NCI-H1436 (cell line): ENCODE measurements at regions not wholly inside any gene's neighbourhood (a gene's known extent, or its start where the extent isn't known, plus 50 kb on each side); places are given as distances from the start of the nearest gene placed in this dataset.

Experiments
- DNase-seq: peaks from one replicate; lab custom pipeline; 2025; lab: John Stamatoyannopoulos, UW

DNA sequence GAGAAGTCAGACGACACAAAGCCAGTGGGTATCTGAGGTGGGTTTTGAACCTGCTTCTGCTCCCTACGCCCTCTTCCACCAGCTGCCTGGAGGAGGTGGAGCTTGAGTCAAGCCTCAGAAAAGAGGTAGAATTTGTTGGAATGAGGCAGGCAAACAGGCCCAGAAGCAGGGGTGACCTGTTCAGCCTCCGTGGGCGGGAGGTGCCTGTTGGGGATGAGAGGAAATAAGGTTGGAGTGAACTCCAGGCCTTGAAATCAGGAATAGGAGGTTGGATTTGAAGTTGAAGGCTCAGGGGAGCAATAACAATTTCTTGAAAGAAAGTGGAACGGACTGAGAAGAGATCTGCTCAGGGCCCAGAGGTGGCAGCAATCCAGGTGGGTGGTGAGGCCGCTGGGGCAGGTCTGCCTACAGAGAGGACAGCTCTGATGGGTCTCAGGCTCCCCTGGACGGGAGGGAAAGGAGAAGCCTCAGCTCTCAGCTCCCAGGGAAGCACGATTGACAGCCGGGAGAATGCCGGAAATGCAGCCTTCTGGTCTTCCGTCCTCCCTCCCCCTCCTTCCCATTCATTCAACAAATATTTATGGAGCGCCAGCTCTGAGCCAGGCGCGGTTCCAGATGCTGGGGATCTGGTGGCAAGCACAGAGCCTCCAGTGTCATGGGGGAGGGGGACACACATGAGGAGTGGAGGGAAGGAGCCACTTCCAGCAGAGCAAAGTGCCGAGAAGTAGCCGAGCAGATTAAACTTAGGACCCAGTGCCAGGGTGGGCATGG lies 61.9 kb upstream of the CIBAR2 start:
- no peak for DNase-seq

DNA sequence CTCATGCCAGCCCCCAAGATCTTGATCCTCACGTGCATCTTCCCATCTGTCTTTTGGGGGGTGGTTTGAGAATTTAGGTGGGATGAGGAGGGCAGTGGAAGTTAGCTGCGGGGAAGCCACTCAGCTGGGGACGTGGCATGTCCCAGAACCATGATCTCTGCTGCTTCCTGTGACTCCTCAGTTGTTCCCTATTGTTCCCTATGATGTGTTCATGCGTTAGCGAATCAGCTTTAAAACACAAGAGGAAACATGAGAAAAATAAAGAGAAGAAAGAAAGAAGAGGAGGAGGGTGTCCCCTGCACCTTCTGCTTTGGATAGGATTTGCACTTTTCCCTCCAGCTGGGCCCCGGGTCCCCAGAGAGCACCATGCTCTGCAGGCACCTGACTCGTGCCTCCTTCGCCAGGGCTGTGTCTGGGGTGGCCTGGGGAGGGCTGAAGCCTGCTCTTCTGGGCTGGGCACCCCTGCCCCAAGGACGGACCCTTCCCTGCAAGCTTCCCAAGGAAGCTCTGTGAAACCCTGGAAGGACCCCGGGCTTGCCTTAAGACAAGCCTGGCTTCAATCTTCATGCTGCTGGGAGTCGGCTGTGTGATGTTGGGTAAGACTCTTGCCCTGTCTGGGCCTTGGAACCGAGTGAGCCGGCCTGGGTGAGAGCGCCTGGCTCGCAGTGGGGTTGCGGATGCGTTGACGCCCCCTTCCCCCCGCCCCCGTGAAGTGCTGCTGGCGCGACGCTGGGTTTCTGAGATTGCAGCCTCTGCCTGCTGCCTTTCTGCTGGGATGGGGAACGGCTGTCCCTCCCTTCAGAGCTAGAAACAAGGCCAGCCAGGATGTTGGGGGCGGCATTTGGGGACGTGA lies 62.8 kb upstream of the CIBAR2 start:
- no peak for DNase-seq

DNA sequence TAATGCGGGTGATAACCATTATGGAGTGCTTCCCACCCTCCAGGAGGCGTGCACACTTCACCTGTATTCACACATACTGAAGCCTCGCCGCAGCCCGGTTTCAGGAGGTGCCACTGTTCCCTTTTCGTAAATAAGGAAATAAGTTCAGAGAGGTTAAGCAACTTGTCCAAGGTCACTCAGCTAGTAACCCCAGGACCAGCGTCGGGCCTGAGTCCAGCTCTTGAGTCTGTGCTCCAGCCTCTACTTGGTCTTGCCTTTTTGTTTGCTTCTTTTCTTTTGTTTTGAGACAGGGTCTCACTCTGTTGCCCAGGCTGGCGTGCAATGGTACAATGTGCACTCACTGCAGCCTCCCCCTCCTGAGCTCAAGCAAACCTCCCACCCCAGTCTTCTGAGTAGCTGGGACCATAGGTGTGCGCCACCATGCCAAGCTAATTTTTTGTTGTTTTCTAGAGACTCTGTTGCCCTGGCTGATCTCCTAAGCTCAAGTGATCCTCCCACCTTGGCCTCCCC lies 63.5 kb upstream of the CIBAR2 start:
- no peak for DNase-seq

DNA sequence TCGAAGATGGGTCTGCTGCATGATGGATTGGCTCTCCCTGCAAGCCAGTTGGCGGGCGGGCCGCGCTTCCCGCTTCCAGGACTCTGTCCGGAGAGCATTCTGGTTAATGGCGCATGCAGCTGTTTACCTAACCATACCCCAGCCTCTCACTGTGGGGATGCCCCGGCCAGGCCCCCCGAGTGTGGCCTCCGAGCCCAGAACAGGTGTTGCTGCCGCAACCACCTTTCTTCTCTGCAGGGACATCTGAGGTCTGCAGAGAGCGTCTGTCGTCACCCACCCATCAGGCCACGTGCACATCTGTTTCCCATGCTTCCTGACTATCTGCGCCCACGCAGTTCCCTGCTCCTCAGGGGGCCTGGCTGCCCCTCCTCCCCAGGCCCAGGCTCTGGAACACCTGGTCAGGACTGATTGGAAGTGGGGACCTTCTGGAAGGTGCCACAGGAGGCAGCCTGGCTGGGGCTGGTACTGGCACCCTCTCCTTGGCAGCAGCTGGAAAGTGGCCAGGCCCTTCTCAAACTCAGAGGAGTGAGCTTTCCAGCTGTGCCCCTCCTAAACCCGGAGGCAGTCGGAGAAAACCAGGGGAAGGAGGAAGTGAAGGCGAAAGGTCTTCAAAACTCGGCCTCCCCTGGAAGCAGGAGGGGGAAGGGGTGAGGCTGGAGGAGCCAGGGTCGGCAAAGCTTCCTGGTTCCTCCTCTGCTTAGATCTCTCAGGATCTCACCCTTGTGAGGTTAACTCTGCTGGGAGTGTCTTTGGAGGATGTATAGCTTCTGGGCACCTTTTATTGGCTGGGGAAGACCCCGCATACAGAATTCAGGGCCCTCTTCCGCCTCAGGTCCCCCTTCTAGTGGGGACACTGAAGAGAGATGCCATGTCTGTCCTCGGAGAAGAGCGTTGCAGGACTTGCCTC lies 64.5 kb upstream of the CIBAR2 start:
- DNase-seq: no peak

DNA sequence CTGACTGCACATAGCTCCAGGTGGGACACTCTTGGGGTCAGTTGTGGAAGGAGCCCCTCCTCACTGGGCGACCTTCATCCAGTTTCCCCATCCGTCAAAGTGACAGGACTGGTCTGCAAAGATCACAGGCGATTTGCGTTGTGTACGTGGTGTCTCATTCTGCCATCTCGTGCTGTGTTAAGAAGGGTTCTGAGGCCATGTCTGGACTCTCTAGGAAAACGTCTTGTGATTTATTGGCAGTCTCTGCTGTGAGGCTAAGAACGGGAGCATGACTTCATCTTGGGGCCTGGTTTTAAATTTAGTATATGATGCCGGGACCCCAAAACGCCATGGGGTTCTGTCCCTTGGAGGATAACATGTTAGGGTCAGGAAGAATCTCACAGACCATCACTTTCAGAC lies 65.2 kb upstream of the CIBAR2 start:
- no peak for DNase-seq

DNA sequence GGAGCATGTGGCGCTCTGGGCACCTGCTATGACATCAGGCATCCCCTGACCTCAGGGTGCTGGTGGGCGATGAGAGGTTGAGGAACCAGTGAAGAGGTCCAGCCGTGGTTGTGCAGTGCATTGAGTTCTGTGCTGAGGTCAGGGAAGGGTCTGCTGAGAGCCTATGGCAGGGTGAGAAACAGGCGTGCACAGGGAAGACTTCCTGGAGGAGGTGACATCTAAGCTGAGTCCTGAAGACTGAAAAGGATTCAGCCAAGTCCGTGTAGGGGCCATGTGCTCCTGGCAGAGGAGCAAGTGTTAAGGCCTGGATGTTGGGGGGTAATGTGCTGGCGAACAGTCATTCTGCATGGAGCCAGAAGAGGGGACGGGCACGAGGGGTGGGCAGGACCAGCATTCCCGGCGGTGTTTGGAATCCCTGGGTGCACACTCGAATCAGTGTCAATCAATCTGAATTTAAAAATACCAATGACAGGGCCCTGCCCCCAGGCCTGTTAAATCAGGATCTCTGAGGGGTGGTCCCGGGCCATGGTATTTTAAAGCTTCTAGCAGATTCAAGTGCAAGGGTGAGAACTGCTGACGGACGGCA lies 65.8 kb upstream of the CIBAR2 start:
- DNase-seq: no peak

DNA sequence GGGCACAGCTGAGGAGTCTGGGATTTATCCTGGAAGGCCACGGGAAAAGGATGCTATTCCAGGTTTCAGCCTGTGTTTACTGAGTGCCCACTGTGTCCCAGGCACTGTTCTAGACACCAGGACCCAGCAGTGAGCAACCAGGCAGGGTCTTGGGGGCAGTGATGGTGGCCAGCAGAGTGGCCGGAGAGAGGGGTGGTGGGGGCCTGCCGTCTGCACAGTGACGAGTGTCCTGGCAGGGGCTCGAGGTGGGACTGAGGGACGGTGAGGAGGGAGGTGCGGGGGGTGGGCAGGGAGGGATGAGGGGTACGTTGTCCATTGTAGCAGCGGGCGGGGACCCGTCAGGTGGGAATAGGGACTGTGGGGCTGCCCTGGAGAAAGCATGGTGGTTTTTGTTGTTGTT lies 66.3 kb upstream of the CIBAR2 start:
- DNase-seq: no peak

DNA sequence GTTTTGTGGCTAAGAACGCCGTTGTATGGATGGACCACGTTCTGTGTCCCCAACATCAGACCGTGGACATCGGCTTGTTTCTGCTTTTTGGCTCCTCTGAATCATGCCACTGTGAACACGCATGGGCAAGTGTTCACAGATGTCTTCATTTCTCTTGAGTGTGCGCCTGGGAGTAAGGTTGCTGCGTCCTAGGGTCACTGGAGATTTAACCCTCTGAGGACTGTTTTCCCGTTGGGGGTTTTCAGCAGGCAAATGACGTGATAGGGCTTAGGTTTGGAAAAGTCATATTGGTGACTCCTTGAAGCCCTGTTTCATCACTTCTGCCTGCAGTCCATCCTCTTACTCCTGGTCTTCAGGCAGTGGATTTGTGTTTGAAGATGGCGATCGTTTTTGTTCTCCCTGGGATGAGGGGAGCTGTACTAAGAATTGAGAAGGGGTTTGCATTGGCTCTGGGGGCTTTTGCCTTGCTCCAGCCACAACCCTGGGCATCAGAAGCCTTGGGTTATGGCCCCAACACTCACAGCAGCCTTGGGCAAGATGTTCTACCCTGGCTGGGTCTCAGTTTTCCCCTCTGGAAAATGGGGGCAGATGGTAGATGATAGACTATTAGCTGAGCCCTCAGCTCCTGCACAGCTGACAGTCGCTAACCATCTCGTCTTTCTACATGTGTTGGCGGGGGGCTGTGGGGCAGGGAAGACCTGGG lies 67.2 kb upstream of the CIBAR2 start:
- DNase-seq: no peak

DNA sequence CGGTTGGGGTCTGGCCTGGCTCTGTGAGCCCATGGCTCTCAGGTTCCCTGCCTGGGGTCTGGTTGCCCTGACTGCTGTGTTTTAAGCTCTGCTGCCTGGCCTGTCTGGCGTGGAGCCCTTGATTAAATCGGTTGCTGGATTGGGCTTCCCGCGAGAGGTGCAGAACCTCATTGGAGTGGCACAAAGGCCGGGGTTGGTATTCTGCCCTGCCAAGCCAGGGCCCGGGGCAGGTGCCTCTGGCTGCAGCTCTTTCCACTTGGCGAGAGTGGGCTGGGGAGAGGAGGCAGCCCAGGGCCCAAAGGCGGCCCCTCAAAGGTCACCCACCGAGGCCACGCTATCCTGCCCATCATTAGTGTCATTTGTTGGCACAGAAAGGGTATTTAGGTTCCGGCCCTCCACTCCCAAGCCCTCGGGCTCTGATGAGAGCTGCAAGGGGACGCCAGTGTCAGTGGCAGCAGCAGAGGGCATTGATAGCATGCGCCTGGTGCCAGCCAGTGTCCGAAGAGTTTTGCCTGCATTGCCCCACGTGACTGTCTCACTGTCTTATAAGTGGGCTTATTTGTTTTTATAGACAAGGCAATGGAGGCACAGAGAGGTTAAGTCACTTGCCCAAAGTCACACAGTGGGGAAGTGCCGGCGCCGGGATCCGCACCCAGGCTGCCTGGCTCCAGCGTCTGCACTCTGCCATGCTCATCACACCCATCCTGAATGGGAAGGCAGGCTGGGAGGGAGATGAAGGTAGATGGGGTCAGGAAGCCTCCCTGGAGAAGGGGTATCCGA lies 68.0 kb upstream of the CIBAR2 start:
- DNase-seq: no peak

DNA sequence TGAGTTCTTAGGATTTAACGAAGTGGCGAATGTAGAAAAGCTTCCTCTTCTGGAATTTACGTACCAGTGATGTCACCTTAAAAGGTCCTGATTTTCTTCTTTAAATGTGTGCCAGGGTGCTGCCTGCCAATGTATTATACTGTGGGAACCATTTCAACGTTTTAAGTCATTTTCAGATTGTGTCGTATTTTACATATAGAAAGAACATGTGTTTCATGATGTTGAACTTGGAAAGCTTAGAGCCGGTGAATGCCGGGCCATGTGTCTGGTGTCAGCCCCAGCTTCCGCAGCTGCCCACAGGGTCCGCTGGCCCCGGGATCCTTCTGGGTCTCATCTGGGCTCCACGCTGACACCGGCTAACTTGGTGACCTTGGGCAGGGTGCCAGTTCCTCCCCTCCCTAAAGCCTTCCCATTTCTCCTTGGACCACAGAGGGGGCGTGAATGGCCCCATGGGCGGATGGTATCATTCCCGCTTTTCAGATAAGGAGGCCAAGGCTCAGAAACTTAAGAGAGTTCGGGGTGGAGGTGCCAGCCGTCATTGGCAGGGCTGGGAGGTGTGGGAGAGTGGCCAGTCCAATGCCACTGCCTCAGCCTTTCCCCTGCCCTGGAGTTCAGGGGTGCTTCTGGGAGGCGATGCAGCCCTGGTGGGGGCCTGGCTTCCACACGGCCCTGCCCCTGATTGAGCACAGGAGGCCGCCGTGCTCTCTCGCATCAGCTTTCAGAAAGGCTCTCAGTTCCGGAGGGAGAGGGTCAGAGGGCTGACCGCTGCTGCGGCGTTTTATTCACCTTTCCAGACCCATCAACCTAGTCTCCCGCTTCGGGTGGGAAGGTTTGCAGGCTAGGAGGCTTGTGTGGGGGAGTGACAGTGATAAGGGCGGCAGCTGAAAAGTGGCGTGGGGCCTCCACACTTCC lies 68.8 kb upstream of the CIBAR2 start:
- no peak for DNase-seq

DNA sequence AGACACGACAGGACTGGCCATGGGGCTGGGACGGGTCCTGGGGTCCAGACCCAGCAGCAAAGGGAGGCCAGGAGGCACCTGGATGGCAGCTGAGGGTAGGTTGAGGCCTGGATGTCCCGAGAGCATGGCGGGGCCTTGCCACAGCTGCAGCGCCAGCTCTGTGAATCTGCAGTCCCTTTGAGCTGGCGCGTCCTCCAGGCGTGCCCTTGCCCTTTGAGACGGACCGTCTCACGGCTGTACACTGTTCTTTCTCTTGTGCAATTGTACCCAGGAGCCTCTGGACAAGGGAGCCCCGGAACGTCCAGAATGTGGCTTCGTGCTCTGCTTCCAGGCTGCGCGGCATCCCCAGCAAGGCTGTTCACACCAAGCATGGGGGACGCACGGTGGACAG lies 69.5 kb upstream of the CIBAR2 start:
- no peak for DNase-seq

DNA sequence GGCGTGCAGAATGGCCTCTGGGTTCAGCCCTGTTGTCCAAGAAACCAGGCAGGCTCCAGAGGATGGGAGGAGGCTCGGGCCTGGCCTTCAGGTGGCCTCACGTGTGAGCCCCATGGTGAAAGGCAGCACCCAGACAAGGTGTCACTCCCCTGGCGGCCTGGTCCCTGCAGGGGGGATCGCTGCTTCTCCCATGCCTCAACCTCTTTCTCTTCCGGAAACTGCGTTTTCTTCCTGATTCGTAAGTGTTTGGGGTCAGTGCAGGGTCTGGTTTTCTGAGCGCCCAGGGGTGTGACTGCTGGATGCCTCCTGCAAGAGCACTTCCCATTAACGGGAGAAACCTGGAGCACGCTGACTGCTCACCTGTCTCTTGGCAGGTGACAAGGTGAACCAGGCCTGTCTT lies 70.0 kb upstream of the CIBAR2 start:
- no peak for DNase-seq

DNA sequence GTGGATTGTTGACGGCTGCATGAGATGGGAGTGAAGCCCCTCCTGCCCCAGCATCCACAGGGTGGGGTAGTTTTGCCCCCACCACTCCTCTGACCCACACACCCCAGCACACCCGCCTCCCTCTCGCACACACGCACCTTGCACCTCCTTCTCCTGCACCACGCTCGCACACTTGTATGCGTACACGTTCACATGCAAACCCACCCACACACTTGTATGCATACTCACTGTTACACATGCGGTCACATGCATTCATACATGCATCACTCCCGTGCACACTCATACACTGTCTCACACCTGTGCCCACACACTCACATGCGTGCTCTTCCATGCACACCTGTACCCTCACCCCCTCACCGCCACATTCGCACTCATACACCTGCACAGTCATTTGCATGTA lies 70.5 kb upstream of the CIBAR2 start:
- no peak for DNase-seq

DNA sequence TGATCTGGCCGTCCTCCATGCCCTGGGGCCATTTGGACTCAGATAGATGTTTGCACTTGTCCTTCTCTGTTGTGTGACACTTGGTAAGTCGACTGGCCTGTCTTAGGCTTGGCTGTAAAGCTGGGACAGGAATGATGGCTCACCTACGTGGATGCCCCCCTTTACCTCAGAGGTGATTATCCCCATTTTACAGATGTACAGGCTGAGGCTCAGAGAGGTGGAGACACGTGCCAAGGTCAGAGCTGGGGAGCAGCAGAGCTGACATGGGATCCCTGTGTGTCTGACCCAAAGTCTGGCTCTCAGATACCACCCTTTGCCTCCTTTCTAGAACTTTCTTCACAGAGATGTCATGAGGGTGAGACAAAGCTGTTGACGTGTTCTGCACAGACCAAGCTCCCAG lies 71.3 kb upstream of the CIBAR2 start:
- DNase-seq: no peak

DNA sequence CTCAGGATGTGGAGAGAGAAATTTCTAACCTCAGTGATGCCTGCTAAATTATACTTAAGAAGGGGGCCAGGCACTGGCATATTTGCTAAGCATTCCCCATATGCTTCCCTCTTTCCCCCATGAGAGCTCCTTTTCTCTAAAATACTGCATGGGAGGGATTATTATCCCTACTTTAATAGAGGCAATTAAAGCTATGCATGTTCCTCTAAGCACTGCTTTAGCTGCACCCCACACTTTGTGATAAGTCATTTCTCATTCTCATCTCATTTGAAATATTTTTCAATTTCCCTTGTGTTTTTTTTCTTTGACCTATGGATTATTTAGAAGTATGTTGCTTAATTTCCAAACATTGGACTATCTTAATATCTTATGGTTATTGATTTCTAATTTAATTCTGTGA lies 72.1 kb upstream of the CIBAR2 start:
- no peak for DNase-seq

DNA sequence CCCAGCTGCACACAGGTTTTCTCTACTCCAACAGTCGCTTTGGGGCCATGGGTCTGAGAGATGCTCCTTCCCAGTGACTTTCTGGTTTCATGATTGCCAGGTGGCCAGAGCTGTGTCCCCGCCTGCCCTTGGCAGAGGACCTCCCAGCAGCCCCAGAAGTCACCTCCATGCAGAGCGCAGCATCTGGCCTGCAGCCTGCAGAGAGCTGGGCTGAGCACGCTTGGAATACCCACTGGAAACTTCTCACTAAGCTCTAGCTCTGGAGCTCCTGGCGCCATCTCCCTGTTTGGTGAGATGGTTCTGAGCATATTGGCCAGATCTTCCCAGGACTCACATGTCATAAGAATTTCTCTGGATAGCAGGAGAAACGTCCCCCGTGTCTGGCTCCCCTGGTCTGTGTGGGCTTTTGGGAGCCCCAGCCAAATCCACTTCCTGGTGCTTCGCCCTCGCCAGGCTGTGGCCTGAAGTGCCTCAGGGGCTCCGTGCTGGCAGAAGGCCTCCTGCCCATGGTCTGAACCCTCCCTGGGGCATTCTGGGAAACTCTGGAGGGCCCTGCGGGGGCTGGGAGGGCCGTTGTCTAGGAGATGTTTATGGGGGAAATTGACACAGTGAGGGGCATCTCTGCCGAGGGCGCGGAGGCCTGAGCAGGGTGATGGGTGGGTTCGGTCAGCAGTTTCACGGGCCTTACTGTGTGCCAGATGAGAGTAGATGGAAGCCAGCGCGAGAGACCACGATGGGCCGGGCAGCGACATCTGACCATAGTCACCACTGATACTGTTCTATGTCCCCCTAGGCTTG lies 73.2 kb upstream of the CIBAR2 start:
- no peak for DNase-seq

DNA sequence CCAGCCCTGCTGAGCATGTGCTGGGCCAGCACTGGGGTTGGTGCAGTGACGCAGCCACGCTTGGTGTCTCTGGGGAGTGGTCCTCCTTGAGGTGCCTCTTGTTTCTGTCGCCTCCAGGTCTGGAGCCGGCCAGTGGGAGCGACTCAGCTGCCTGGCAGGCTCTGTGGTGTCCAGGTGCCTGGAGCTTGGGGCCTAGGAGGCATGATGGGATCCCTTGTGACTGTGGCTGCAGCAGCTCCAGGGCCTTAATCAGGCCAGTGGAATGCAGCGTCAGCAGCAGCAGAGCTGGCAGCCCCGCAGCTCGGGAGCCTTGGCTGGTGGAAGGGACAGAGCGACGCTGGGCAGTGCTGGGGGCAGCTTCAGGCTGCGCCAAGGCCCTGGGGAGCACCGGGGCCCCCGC lies 74.7 kb upstream of the CIBAR2 start:
- DNase-seq: no peak

DNA sequence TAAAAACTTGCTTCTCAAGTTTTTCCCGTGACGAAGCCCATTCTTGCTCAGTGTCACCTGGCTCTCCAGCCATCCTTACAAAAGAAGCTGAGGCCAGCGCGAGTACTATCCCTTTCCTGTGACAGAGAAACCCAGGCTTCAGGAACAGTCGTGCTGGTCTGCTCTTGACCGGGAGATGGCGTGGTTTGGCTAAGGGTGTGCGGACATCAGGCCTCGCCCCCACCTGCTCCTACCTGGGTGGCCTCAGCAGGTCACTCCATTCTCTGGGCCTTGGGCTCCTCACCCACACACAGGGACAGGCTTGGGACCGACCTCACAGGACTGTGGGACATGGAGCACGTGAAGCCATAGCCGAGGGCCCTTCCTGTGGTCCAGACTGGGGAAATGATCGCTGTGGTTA lies 75.2 kb upstream of the CIBAR2 start:
- DNase-seq: no peak

DNA sequence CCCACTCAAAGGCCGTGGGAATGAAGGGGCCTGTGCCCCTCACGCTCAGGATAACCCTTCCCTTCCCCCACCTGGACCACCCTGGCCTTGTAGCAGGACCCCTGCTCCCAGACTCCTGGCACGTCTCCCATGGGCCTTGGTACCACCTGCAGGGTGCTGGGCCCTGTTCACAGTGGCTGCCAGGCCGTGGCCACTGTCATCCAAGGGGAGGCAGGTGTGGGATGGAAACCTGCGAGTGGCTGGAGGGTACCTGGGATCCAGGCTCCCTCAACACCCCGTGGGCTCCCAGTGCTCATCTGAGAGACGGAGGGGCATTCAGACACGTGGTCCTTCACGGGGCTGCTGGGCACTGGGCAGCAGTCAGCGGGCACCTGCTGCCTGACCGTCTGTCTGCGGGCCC lies 75.6 kb upstream of the CIBAR2 start:
- no peak for DNase-seq
